RWPE2 (cell line): ENCODE measurements at regions not wholly inside any gene's neighbourhood (a gene's known extent, or its start where the extent isn't known, plus 50 kb on each side); places are given as distances from the start of the nearest gene placed in this dataset.

ENCODE experiments used
- ATAC-seq: fragments of 200-7000 bp; cut with Tn5 transposase; 3 replicates; pipeline ENCODE4 v1.9.1; 2021; ENCODE audit warnings: low read depth
- DNase-seq: peaks from one replicate; pipeline ENCODE4 v3.0.0-alpha.2; 2020; ENCODE audit warnings: low spot score
- H3K27ac ChIP-seq: fragments of 450-650 bp; 2 replicates; pipeline ENCODE4 v1.5.1; 2017; ENCODE audit warnings: mild to moderate bottlenecking; ENCODE audit not compliant: poor library complexity, severe bottlenecking
- H3K27me3 ChIP-seq: fragments of 250-450 bp; sonication (Bioruptor Pico); 2 replicates; pipeline ENCODE4 v1.5.1; 2021; ENCODE audit warnings: mild to moderate bottlenecking, moderate library complexity; ENCODE audit not compliant: insufficient read depth, poor library complexity, severe bottlenecking
- H3K36me3 ChIP-seq: fragments of 250-450 bp; sonication (Bioruptor Pico); 2 replicates; pipeline ENCODE4 v1.5.1; 2020; ENCODE audit warnings: low read depth, mild to moderate bottlenecking, moderate library complexity
- H3K4me1 ChIP-seq: fragments of 250-450 bp; sonication (Bioruptor Pico); 2 replicates; pipeline ENCODE4 v1.5.1; 2021; ENCODE audit warnings: mild to moderate bottlenecking, moderate library complexity; ENCODE audit not compliant: insufficient read depth, poor library complexity, severe bottlenecking
- H3K4me3 ChIP-seq: fragments of 250-450 bp; sonication (Bioruptor Pico); 2 replicates; pipeline ENCODE4 v1.5.1; 2021; ENCODE audit warnings: mild to moderate bottlenecking, moderate library complexity; ENCODE audit not compliant: severe bottlenecking
- H3K9me3 ChIP-seq: fragments of 250-450 bp; sonication (Bioruptor Pico); 2 replicates; pipeline ENCODE4 v1.5.1; 2021; ENCODE audit warnings: mild to moderate bottlenecking, moderate library complexity; ENCODE audit not compliant: severe bottlenecking
- TF ChIP-seq, protein P1 (sequence below): fragments of 450-650 bp; IDR thresholded peaks from one replicate; pipeline ENCODE4 v1.5.1; 2017; ENCODE audit warnings: mild to moderate bottlenecking, moderate library complexity; ENCODE audit not compliant: poor library complexity, severe bottlenecking

DNA sequence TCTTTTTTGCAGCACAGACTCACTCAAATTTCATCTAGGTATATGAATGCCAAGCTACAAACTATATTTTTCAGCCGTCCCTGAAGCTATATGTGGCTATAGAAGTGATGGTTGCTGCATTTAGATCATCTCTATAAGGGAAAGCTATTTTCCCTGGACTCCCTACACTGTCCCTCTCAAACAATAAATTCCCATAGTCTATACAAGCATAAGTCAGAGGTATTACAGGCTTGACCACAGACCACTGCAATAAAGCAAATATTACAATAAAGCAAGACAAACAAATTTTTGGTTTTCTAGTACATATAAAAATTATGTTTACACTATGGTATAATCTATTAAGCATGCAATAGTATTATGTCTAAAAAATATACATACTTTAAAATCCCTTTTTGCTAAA, 1015.5 kb upstream of the LRRN3 start:
- no peak for DNase-seq
- no peaks in the 10 kb centered on the region for H3K27me3 ChIP-seq
- no peak for ATAC-seq
- H3K4me3 ChIP-seq: no peak overlapping the region
- no peaks in the 10 kb centered on the region for H3K4me1 ChIP-seq
- H3K27ac ChIP-seq: no peak overlapping the region
- H3K36me3 ChIP-seq: no peaks in the 10 kb centered on the region
- no peaks in the 10 kb centered on the region for H3K9me3 ChIP-seq
- TF ChIP-seq, protein P1, sequence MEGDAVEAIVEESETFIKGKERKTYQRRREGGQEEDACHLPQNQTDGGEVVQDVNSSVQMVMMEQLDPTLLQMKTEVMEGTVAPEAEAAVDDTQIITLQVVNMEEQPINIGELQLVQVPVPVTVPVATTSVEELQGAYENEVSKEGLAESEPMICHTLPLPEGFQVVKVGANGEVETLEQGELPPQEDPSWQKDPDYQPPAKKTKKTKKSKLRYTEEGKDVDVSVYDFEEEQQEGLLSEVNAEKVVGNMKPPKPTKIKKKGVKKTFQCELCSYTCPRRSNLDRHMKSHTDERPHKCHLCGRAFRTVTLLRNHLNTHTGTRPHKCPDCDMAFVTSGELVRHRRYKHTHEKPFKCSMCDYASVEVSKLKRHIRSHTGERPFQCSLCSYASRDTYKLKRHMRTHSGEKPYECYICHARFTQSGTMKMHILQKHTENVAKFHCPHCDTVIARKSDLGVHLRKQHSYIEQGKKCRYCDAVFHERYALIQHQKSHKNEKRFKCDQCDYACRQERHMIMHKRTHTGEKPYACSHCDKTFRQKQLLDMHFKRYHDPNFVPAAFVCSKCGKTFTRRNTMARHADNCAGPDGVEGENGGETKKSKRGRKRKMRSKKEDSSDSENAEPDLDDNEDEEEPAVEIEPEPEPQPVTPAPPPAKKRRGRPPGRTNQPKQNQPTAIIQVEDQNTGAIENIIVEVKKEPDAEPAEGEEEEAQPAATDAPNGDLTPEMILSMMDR: no peak

DNA sequence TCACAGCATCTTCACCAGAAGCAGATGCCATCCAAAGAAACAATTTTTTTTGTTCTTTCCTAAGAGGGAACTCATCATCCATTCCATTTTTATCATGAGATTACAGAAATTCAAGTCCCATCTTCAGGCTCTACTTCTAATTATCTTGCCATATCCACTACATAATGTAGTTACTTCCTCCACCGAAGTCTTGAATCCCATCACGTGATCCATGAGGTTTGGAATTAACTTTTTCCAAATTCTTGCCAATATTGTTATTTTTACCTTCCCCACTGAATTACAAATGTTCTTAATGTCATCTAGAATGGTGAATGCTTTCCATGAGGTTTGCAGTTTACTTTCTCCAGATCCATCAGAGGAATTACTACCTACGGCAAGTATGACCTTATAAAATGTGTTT, 1014.7 kb upstream of the LRRN3 start:
- no peaks in the 10 kb centered on the region for H3K27me3 ChIP-seq
- no peak overlapping the region for H3K4me3 ChIP-seq
- H3K4me1 ChIP-seq: no peaks in the 10 kb centered on the region
- ATAC-seq: no peak
- no peaks in the 10 kb centered on the region for H3K36me3 ChIP-seq
- TF ChIP-seq, protein P1: no peak
- no peak overlapping the region for H3K27ac ChIP-seq
- no peak for DNase-seq
- no peaks in the 10 kb centered on the region for H3K9me3 ChIP-seq

DNA sequence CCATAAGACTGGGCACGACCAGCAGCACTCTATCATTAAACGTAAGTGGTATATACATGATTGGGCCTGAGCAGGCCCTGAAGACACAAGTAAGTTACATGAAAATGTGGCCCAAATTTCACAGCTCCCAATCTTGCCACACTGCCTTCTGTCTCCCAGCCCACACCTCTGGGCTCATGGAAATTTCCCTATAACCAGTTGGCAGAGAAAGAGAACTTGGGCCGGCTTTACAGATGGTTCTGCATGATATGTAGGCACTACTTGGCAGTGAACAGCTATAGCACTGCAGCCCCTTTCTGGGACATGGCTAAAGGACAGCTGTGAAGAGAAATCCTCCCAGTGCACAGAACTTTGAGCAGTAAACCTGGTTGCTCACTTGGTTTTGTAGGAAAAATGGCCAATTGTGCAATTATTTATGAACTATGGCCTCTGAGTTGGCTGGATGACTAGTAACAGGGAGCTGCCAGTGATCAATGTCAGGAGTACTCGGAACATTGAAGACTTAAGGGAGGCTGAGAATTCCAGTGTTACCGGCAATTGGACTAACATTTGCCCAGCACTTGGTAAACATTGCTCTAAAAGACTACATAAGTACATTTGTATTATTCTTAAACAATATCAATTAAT, 1006.6 kb upstream of the LRRN3 start:
- no peaks in the 10 kb centered on the region for H3K36me3 ChIP-seq
- H3K4me3 ChIP-seq: no peak overlapping the region
- H3K4me1 ChIP-seq: no peaks in the 10 kb centered on the region
- no peaks in the 10 kb centered on the region for H3K9me3 ChIP-seq
- H3K27me3 ChIP-seq: no peaks in the 10 kb centered on the region
- H3K27ac ChIP-seq: no peak overlapping the region
- no peak for DNase-seq
- TF ChIP-seq, protein P1: no peak
- ATAC-seq: no peak

DNA sequence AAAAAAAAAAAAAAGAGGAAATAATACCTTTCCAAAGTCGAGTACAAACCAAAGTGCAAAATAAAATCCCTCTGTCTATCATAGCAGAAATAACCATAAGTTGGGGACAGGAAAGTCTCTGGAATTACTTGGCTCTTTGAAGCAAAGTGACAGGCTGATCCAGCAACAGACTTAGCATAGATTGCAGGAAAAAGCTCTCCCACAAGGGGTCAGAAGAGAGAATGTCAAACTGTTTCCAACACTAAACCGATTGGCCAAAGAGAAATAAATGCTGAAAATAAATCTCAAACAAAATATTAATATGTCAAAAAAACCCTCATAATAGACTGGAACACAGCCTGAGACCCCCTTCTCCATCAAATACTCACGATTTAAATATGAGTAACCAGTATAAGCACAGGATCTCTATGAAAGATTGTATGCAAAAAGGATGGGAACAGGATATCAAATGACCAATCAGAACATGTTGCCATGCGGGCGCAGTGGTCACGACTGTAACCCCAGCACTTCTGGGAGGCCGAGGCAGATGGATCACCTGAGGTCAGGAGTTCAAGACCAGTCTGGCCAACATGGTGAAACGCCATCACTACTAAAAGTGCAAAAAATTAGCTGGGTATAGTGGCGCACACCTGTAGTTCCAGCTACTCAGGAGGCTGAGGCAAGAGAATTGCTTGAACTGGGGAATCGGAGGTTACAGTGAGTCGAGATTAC, 1000.7 kb upstream of the LRRN3 start:
- H3K4me3 ChIP-seq: no peak overlapping the region
- DNase-seq: no peak
- H3K9me3 ChIP-seq: no peaks in the 10 kb centered on the region
- H3K4me1 ChIP-seq: no peaks in the 10 kb centered on the region
- TF ChIP-seq, protein P1: peak; percentile 55
- ATAC-seq: no peak
- no peaks in the 10 kb centered on the region for H3K27me3 ChIP-seq
- H3K36me3 ChIP-seq: no peaks in the 10 kb centered on the region
- no peak overlapping the region for H3K27ac ChIP-seq
